ENCODE measurements at regions not wholly inside any gene's neighbourhood (a gene's known extent, or its start where the extent isn't known, plus 50 kb on each side); places are given as distances from the start of the nearest gene placed in this dataset.

- no peak for TF ChIP-seq CTCF (conservative IDR thresholded peaks at IDR 0.05; ENCODE audit: low read depth, low read length)
- no peak for TF ChIP-seq EZH2phosphoT487 (IDR thresholded peaks at IDR 0.05; ENCODE audit: borderline replicate concordance, low read length)
Observed at GRCh38 chr3:29144361-29144760, 136.5 kb upstream of the RBMS3 start.
